ENCODE measurements at regions not wholly inside any gene's neighbourhood (a gene's known extent, or its start where the extent isn't known, plus 50 kb on each side); places are given as distances from the start of the nearest gene placed in this dataset.

- intact Hi-C loops (cut with DNase I), result no loop called here
- Histone ChIP-seq H3K27me3 (no peaks in the 10 kb centered on the region), H3K4me1 (no peaks in the 10 kb centered on the region), H3K9me3 (no peaks in the 10 kb centered on the region), H3K36me3 (no peaks in the 10 kb centered on the region), H3K27ac (no peak overlapping the region), H3K4me3 (no peak overlapping the region)
- TF ChIP-seq CTCF (IDR thresholded peaks at IDR 0.05), result no peak
- DNase-seq (ENCODE audit: low spot score in 2 of 2), result no peak
Observed at GRCh38 chr3:76644305-76644675, 395.6 kb upstream of the ROBO2 start.

GRCh38 chr3:76645724-76646123 is 394.2 kb upstream of the ROBO2 start:
- no peak for TF ChIP-seq CTCF (IDR thresholded peaks at IDR 0.05)
- no peak for DNase-seq (ENCODE audit: low spot score in 2 of 2)
- Histone ChIP-seq H3K27ac (no peak overlapping the region), H3K9me3 (no peaks in the 10 kb centered on the region), H3K27me3 (no peaks in the 10 kb centered on the region), H3K4me3 (no peak overlapping the region), H3K4me1 (no peaks in the 10 kb centered on the region), H3K36me3 (no peaks in the 10 kb centered on the region)
- intact Hi-C loops (cut with DNase I), result no loop called here

GRCh38 chr3:76646921-76647562 is 392.9 kb upstream of the ROBO2 start:
- Histone ChIP-seq H3K9me3 (no peaks in the 10 kb centered on the region), H3K4me3 (no peak overlapping the region), H3K27me3 (no peaks in the 10 kb centered on the region), H3K27ac (no peak overlapping the region), H3K36me3 (no peaks in the 10 kb centered on the region), H3K4me1 (no peaks in the 10 kb centered on the region)
- TF ChIP-seq CTCF (IDR thresholded peaks at IDR 0.05), result no peak
- no peak for DNase-seq (ENCODE audit: low spot score in 2 of 2)
- intact Hi-C loops (cut with DNase I), result no loop called here

GRCh38 chr3:76651784-76652183 is 388.1 kb upstream of the ROBO2 start:
- Histone ChIP-seq H3K4me3 (no peak overlapping the region), H3K27me3 (no peaks in the 10 kb centered on the region), H3K36me3 (no peaks in the 10 kb centered on the region), H3K9me3 (no peaks in the 10 kb centered on the region), H3K4me1 (no peaks in the 10 kb centered on the region), H3K27ac (no peak overlapping the region)
- no peak for DNase-seq (ENCODE audit: low spot score in 2 of 2)
- intact Hi-C loops (cut with DNase I), result no loop called here
- no peak for TF ChIP-seq CTCF (IDR thresholded peaks at IDR 0.05)

GRCh38 chr3:76652524-76652923 is 387.4 kb upstream of the ROBO2 start:
- no peak for DNase-seq (ENCODE audit: low spot score in 2 of 2)
- Histone ChIP-seq H3K36me3 (no peaks in the 10 kb centered on the region), H3K27ac (no peak overlapping the region), H3K4me1 (no peaks in the 10 kb centered on the region), H3K27me3 (no peaks in the 10 kb centered on the region), H3K4me3 (no peak overlapping the region), H3K9me3 (no peaks in the 10 kb centered on the region)
- no peak for TF ChIP-seq CTCF (IDR thresholded peaks at IDR 0.05)
- intact Hi-C loops (cut with DNase I), result no loop called here

All from ascending aorta (tissue), 2 donors.